SU-DHL-6 (cell line): ENCODE measurements at regions not wholly inside any gene's neighbourhood (a gene's known extent, or its start where the extent isn't known, plus 50 kb on each side); places are given as distances from the start of the nearest gene placed in this dataset.

Source experiments
- H2AFZ ChIP-seq: fragments of 200-600 bp; sonication (generic); 2 replicates; pipeline ENCODE4 v1.6.1; 2014; ENCODE audit warnings: low read depth, mild to moderate bottlenecking, moderate library complexity, mixed read lengths, antibody characterized with exemption, low read length; ENCODE audit not compliant: severe bottlenecking
- H3F3A ChIP-seq: fragments of 200-600 bp; shearing (Covaris generic); 2 replicates; pipeline ENCODE4 v1.6.0; 2016; ENCODE audit warnings: antibody characterized with exemption, mild to moderate bottlenecking; ENCODE audit not compliant: insufficient read depth
- H3K27ac ChIP-seq: fragments of 200-600 bp; sonication (generic); 2 replicates; pipeline ENCODE4 v1.5.1; 2016; ENCODE audit warnings: low read depth, mild to moderate bottlenecking, low read length, moderate library complexity, mixed read lengths
- H3K27me3 ChIP-seq: fragments of 200-600 bp; sonication (generic), shearing (Covaris generic); 2 replicates; pipeline ENCODE4 v1.6.0; 2014; ENCODE audit warnings: mild to moderate bottlenecking, low read length
- H3K36me3 ChIP-seq: fragments of 200-600 bp; sonication (generic); 2 replicates; pipeline ENCODE4 v1.6.1; 2014; ENCODE audit warnings: mild to moderate bottlenecking, low read length, mixed read lengths
- H3K4me2 ChIP-seq: fragments of 300-600, 200-600 bp; shearing (Covaris generic), sonication (generic); 2 replicates; pipeline ENCODE4 v1.6.0; 2014; ENCODE audit warnings: low read length, low read depth, mild to moderate bottlenecking; ENCODE audit not compliant: poor library complexity, severe bottlenecking
- H3K4me3 ChIP-seq: fragments of 200-600 bp; sonication (generic); 2 replicates; pipeline ENCODE4 v1.5.1; 2014; ENCODE audit warnings: antibody characterized with exemption, low read length, mild to moderate bottlenecking, mixed read lengths; ENCODE audit not compliant: insufficient read depth, poor library complexity, severe bottlenecking
- H3K79me2 ChIP-seq: fragments of 200-600 bp; sonication (generic); 2 replicates; pipeline ENCODE4 v1.6.1; 2014; ENCODE audit warnings: mild to moderate bottlenecking, low read length, moderate library complexity; ENCODE audit not compliant: insufficient read depth
- H3K9ac ChIP-seq: fragments of 200-600 bp; sonication (generic); 2 replicates; pipeline ENCODE4 v1.7.0; 2014; ENCODE audit warnings: mild to moderate bottlenecking, low read length
- H3K9me2 ChIP-seq: fragments of 200-600 bp; sonication (generic); replicated peaks from 2 replicates; pipeline ENCODE4 v1.6.1; 2014; ENCODE audit warnings: low read length; ENCODE audit not compliant: insufficient read depth
- H3K9me3 ChIP-seq: fragments of 200-600 bp; sonication (generic); 2 replicates; pipeline ENCODE4 v1.6.1; 2014; ENCODE audit warnings: low read length, mixed read lengths; ENCODE audit not compliant: insufficient read depth
- H4K20me1 ChIP-seq: fragments of 200-600 bp; sonication (generic); 2 replicates; pipeline ENCODE4 v1.6.1; 2014; ENCODE audit warnings: low read depth, mild to moderate bottlenecking, antibody characterized with exemption, low read length, moderate library complexity, mixed read lengths
- EZH2phosphoT487 ChIP-seq: fragments of 200-600 bp; sonication (generic), shearing (Covaris generic); conservative IDR thresholded peaks from 2 replicates; pipeline ENCODE4 v1.6.1; 2018; ENCODE audit warnings: mild to moderate bottlenecking, antibody characterized with exemption, low read length, moderate library complexity, mixed read lengths
- TF ChIP-seq, protein P1 (sequence below): fragments of 200-600 bp; sonication (generic); IDR thresholded peaks from one replicate; pipeline ENCODE4 v1.5.1; 2017; ENCODE audit warnings: antibody characterized with exemption, mild to moderate bottlenecking, low read length, moderate library complexity; ENCODE audit not compliant: insufficient read depth, poor library complexity, severe bottlenecking

DNA sequence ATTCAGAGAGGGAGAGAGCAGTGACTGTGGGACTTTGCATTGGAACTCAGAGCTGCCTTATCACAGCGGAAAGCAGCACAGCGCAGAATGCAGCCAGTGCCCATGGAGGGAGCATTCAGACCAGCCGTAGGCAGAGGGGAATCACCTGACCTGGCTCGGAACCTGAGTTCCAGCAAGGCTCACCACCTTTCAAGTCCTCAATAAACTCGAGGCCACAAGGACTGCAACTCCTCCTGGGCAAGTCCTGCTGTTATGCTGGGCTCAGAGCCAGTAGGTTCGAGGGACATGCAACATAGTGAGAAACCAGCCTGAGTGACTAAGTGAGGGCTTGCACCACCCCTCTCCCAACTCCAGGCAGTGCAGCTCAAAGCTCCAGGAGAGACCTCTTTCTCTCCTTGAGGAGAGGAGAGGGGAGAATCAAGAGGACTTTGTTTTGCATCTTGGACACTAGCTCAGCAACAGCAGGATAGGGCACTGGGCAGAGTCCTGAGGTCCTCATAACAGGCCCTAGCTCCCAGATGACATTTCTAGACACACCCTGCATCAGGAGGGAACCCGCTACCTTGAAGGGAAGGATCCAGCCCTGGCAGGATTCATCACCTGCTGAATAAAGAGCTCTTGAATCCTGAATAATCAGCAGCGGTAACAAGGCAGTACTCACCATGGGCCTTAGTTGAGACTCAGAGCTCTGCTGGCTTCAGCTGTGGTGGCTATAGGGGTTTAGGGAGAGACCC is 136.8 kb upstream of the OTOS start:
- Histone ChIP-seq H3K27ac (no peak overlapping the region), H3K4me3 (no peak overlapping the region), H3K36me3 (no peaks in the 10 kb centered on the region), H3K9me2 (no peaks in the 10 kb centered on the region), H3F3A (no peaks in the 10 kb centered on the region), H3K9me3 (peaks cover under 1% of the 10 kb centered on the region; the same call in 1 of the 2 replicates), H3K27me3 (no peaks in the 10 kb centered on the region), H3K9ac (no peak overlapping the region), H3K4me2 (no peak overlapping the region), H3K79me2 (no peaks in the 10 kb centered on the region), H2AFZ (no peak overlapping the region), H4K20me1 (no peaks in the 10 kb centered on the region)
- TF ChIP-seq, protein P1, sequence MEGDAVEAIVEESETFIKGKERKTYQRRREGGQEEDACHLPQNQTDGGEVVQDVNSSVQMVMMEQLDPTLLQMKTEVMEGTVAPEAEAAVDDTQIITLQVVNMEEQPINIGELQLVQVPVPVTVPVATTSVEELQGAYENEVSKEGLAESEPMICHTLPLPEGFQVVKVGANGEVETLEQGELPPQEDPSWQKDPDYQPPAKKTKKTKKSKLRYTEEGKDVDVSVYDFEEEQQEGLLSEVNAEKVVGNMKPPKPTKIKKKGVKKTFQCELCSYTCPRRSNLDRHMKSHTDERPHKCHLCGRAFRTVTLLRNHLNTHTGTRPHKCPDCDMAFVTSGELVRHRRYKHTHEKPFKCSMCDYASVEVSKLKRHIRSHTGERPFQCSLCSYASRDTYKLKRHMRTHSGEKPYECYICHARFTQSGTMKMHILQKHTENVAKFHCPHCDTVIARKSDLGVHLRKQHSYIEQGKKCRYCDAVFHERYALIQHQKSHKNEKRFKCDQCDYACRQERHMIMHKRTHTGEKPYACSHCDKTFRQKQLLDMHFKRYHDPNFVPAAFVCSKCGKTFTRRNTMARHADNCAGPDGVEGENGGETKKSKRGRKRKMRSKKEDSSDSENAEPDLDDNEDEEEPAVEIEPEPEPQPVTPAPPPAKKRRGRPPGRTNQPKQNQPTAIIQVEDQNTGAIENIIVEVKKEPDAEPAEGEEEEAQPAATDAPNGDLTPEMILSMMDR = no peak
- TF ChIP-seq EZH2phosphoT487 = no peak

DNA sequence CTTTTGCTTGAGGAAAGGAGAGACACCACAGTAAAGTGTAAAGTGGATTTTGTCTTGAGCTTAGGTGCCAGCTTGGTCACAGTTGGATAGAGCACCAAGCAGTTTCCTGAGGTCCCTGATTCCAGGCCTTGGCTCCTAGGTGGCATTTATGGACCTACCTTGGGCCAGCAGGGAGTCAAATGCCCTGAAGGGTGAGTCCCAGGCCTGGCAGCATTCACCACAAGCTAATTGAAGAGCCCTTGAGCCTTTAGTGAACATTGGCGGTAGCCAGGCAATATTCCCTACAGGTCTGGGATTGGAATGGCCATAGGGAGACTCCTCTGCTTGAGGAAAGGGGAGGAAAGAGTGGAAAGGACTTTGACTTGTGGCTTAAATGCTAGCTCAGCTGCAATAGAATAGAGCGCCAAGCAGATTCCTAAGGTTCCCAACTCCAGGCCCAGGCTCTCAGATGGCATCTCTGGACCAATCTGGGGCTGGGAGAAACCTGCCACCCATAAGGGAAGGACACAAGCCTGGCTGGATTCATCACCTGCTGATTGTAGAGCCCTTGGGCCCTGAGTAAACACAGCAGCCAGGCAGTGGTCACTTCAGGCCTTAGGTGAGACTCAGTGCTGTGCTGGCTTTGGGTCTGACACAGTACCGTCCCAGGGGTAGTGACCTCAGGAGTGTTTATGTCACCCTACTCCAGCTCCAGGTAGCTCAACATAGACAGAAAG is 137.5 kb upstream of the OTOS start:
- TF ChIP-seq EZH2phosphoT487 = no peak
- TF ChIP-seq, protein P1 = no peak

DNA sequence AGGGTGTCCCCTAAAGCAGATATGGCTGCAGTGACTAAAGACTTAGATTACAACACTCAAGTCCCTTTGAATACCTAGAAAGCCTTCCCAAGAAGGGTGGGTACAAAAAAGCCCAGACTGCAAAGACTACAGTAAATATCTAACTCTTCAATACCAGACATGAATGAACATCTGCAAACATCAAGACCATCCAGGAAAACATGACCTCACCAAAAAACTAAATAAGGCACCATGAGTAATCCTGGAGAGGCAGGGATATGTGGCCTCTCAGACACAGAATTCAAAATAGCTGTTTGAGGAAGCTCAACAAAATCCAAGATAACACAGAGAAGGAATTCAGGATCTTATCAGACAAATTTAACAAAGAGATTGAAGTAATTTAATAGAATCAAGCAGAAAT is 138.2 kb upstream of the OTOS start:
- Histone ChIP-seq H3K9me3 (no peaks in the 10 kb centered on the region), H3K79me2 (no peaks in the 10 kb centered on the region), H3K27me3 (no peaks in the 10 kb centered on the region), H3K9ac (no peak overlapping the region), H2AFZ (no peak overlapping the region), H3K27ac (no peak overlapping the region), H3K9me2 (no peaks in the 10 kb centered on the region), H3F3A (no peaks in the 10 kb centered on the region), H4K20me1 (no peaks in the 10 kb centered on the region), H3K36me3 (no peaks in the 10 kb centered on the region), H3K4me2 (no peak overlapping the region), H3K4me3 (no peak overlapping the region)
- TF ChIP-seq, protein P1 = no peak
- no peak for TF ChIP-seq EZH2phosphoT487

More for the DNA sequence above, 137.5 kb upstream of the OTOS start:
- Histone ChIP-seq H3K9ac (no peak overlapping the region), H3K36me3 (no peaks in the 10 kb centered on the region), H3K4me3 (no peak overlapping the region), H3K4me2 (no peak overlapping the region), H2AFZ (no peak overlapping the region), H3K27me3 (no peaks in the 10 kb centered on the region), H3K79me2 (no peaks in the 10 kb centered on the region), H4K20me1 (no peaks in the 10 kb centered on the region), H3K9me2 (no peaks in the 10 kb centered on the region), H3K27ac (no peak overlapping the region), H3F3A (no peaks in the 10 kb centered on the region), H3K9me3 (no peaks in the 10 kb centered on the region)
